ENCODE measurements at regions not wholly inside any gene's neighbourhood (a gene's known extent, or its start where the extent isn't known, plus 50 kb on each side); places are given as distances from the start of the nearest gene placed in this dataset.

- H3K27me3 ChIP-seq (ENCODE audit: control insufficient read depth in 1 of 2, insufficient read depth in 2 of 2, low read length in 2 of 2) = peaks cover 0 to 3% of the 10 kb centered on the region in 2 donors
- H3K27ac ChIP-seq (ENCODE audit: low read depth in 2 of 2, low read length in 1 of 2) = no peak overlapping the region
- no peaks in the 10 kb centered on the region for H3K9me3 ChIP-seq (ENCODE audit: control insufficient read depth in 2 of 2, insufficient read depth in 1 of 2, low read depth in 1 of 2, low read length in 1 of 2)
- H3K4me1 ChIP-seq (ENCODE audit: control insufficient read depth in 2 of 2, insufficient read depth in 2 of 2, low read length in 1 of 2) = no peaks in the 10 kb centered on the region
- no peaks in the 10 kb centered on the region for H3K36me3 ChIP-seq (ENCODE audit: control insufficient read depth in 2 of 2, insufficient read depth in 2 of 2, low read length in 1 of 2)
- WGBS, 2 donors = 71 to 74% methylated on average over 6 of the region's 6 CpGs
- H3K4me3 ChIP-seq (ENCODE audit: low read depth in 1 of 2, low read length in 2 of 2) = no peak overlapping the region
These were observed 72.1 kb upstream of the DISP3 start for GRCh38 chr1:11406845-11407244.

DNA sequence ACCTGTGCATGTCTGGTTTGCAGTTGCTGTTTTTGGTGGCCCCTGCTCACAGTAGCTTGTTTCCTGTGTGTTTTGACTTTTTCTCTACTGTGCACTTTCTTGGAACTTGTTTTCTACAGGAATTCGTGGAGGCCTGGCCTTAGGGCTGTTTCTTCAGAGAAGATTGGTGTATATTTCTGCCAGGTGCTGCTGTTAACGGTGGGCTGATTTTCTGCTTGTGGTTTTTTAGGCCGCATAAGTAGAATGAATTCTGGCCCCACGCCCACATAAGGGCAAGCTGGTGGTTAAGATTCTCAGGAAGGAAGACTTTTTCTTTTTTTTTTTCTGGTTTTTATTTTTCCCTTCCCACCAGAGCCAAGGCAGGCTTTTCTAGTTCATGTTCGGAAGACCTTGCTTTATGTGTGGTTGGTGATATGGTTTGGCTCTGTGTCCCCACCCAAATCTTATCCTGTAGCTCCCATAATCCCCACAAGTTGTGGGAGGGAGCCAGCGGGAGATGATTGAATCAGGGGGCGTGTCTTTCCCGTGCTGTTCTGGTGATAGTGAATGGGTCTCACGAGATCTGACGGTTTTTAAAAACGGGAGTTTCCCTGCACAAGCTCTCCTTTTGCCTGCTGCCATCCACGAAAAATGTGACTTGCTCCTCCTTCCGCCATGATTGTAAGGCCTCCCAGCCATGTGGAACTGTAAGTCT lies 71.5 kb upstream of the DISP3 start:
- WGBS, 2 donors = 48 to 63% methylated on average over 13 of the region's 13 CpGs
- Histone ChIP-seq H3K4me3 (ENCODE audit: low read depth in 1 of 2, low read length in 2 of 2) (no peak overlapping the region), H3K4me1 (ENCODE audit: control insufficient read depth in 2 of 2, insufficient read depth in 2 of 2, low read length in 1 of 2) (no peaks in the 10 kb centered on the region), H3K27me3 (ENCODE audit: control insufficient read depth in 1 of 2, insufficient read depth in 2 of 2, low read length in 2 of 2) (peaks cover 0 to 3% of the 10 kb centered on the region in 2 donors), H3K27ac (ENCODE audit: low read depth in 2 of 2, low read length in 1 of 2) (no peak overlapping the region), H3K36me3 (ENCODE audit: control insufficient read depth in 2 of 2, insufficient read depth in 2 of 2, low read length in 1 of 2) (no peaks in the 10 kb centered on the region), H3K9me3 (ENCODE audit: control insufficient read depth in 2 of 2, insufficient read depth in 1 of 2, low read depth in 1 of 2, low read length in 1 of 2) (no peaks in the 10 kb centered on the region)

GRCh38 chr1:11412141-11412540 lies 66.8 kb upstream of the DISP3 start:
- Histone ChIP-seq H3K27ac (ENCODE audit: low read depth in 2 of 2, low read length in 1 of 2) (no peak overlapping the region), H3K27me3 (ENCODE audit: control insufficient read depth in 1 of 2, insufficient read depth in 2 of 2, low read length in 2 of 2) (peaks cover 0 to 3% of the 10 kb centered on the region in 2 donors), H3K4me1 (ENCODE audit: control insufficient read depth in 2 of 2, insufficient read depth in 2 of 2, low read length in 1 of 2) (no peaks in the 10 kb centered on the region), H3K36me3 (ENCODE audit: control insufficient read depth in 2 of 2, insufficient read depth in 2 of 2, low read length in 1 of 2) (no peaks in the 10 kb centered on the region), H3K4me3 (ENCODE audit: low read depth in 1 of 2, low read length in 2 of 2) (no peak overlapping the region), H3K9me3 (ENCODE audit: control insufficient read depth in 2 of 2, insufficient read depth in 1 of 2, low read depth in 1 of 2, low read length in 1 of 2) (no peaks in the 10 kb centered on the region)
- 79 to 82% methylated on average over 3 of the region's 3 CpGs for whole genome bisulfite sequencing, 2 donors

DNA sequence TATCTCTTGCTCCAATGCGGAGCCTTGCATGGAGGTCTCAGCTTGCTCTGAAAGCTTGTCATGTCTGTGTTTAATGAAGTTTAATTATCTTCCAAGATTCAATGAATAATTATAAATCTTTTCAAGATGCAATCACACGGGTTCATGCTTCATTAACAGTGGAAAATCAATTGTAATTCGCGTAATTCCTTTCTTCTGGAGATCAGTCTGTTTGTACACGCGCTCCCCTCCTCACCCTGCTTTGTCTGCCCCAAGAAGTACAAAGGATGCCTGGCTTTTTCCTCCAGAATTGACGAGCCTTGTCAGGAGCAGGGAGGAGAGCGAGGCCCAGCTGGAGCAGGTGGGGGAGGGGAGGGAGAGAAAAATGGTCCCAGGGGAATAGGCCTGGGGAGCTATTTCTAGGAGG lies 65.0 kb upstream of the DISP3 start:
- Histone ChIP-seq H3K4me1 (ENCODE audit: control insufficient read depth in 2 of 2, insufficient read depth in 2 of 2, low read length in 1 of 2) (no peaks in the 10 kb centered on the region), H3K27ac (ENCODE audit: low read depth in 2 of 2, low read length in 1 of 2) (no peak overlapping the region), H3K9me3 (ENCODE audit: control insufficient read depth in 2 of 2, insufficient read depth in 1 of 2, low read depth in 1 of 2, low read length in 1 of 2) (no peaks in the 10 kb centered on the region), H3K4me3 (ENCODE audit: low read depth in 1 of 2, low read length in 2 of 2) (no peak overlapping the region), H3K27me3 (ENCODE audit: control insufficient read depth in 1 of 2, insufficient read depth in 2 of 2, low read length in 2 of 2) (peaks cover 0 to 3% of the 10 kb centered on the region in 2 donors), H3K36me3 (ENCODE audit: control insufficient read depth in 2 of 2, insufficient read depth in 2 of 2, low read length in 1 of 2) (no peaks in the 10 kb centered on the region)
- 25 to 40% methylated on average over 8 of the region's 8 CpGs for WGBS, 2 donors

- H3K27ac ChIP-seq (ENCODE audit: low read depth in 2 of 2, low read length in 1 of 2) = no peak overlapping the region
- H3K36me3 ChIP-seq (ENCODE audit: control insufficient read depth in 2 of 2, insufficient read depth in 2 of 2, low read length in 1 of 2) = no peaks in the 10 kb centered on the region
- no peaks in the 10 kb centered on the region for H3K4me1 ChIP-seq (ENCODE audit: control insufficient read depth in 2 of 2, insufficient read depth in 2 of 2, low read length in 1 of 2)
- H3K9me3 ChIP-seq (ENCODE audit: control insufficient read depth in 2 of 2, insufficient read depth in 1 of 2, low read depth in 1 of 2, low read length in 1 of 2) = no peaks in the 10 kb centered on the region
- no peak overlapping the region for H3K4me3 ChIP-seq (ENCODE audit: low read depth in 1 of 2, low read length in 2 of 2)
- peaks cover 0 to 3% of the 10 kb centered on the region in 2 donors for H3K27me3 ChIP-seq (ENCODE audit: control insufficient read depth in 1 of 2, insufficient read depth in 2 of 2, low read length in 2 of 2)
- 81% methylated on average over 19 of the region's 19 CpGs for WGBS, 2 donors
These were observed 63.9 kb upstream of the DISP3 start for GRCh38 chr1:11414926-11415538.

- peaks cover 0 to 3% of the 10 kb centered on the region in 2 donors for H3K27me3 ChIP-seq (ENCODE audit: control insufficient read depth in 1 of 2, insufficient read depth in 2 of 2, low read length in 2 of 2)
- no peaks in the 10 kb centered on the region for H3K4me1 ChIP-seq (ENCODE audit: control insufficient read depth in 2 of 2, insufficient read depth in 2 of 2, low read length in 1 of 2)
- H3K36me3 ChIP-seq (ENCODE audit: control insufficient read depth in 2 of 2, insufficient read depth in 2 of 2, low read length in 1 of 2) = no peaks in the 10 kb centered on the region
- no peak overlapping the region for H3K27ac ChIP-seq (ENCODE audit: low read depth in 2 of 2, low read length in 1 of 2)
- 48 to 53% methylated on average over 4 of the region's 4 CpGs for WGBS, 2 donors
- no peaks in the 10 kb centered on the region for H3K9me3 ChIP-seq (ENCODE audit: control insufficient read depth in 2 of 2, insufficient read depth in 1 of 2, low read depth in 1 of 2, low read length in 1 of 2)
- H3K4me3 ChIP-seq (ENCODE audit: low read depth in 1 of 2, low read length in 2 of 2) = no peak overlapping the region
These were observed 61.8 kb upstream of the DISP3 start for GRCh38 chr1:11417162-11417561.

GRCh38 chr1:11418056-11418455 lies 60.9 kb upstream of the DISP3 start:
- Histone ChIP-seq H3K9me3 (ENCODE audit: control insufficient read depth in 2 of 2, insufficient read depth in 1 of 2, low read depth in 1 of 2, low read length in 1 of 2) (no peaks in the 10 kb centered on the region), H3K27me3 (ENCODE audit: control insufficient read depth in 1 of 2, insufficient read depth in 2 of 2, low read length in 2 of 2) (peaks cover 0 to 3% of the 10 kb centered on the region in 2 donors), H3K36me3 (ENCODE audit: control insufficient read depth in 2 of 2, insufficient read depth in 2 of 2, low read length in 1 of 2) (no peaks in the 10 kb centered on the region), H3K27ac (ENCODE audit: low read depth in 2 of 2, low read length in 1 of 2) (no peak overlapping the region), H3K4me1 (ENCODE audit: control insufficient read depth in 2 of 2, insufficient read depth in 2 of 2, low read length in 1 of 2) (no peaks in the 10 kb centered on the region), H3K4me3 (ENCODE audit: low read depth in 1 of 2, low read length in 2 of 2) (no peak overlapping the region)
- WGBS, 2 donors = 77 to 83% methylated on average over 4 of the region's 4 CpGs

DNA sequence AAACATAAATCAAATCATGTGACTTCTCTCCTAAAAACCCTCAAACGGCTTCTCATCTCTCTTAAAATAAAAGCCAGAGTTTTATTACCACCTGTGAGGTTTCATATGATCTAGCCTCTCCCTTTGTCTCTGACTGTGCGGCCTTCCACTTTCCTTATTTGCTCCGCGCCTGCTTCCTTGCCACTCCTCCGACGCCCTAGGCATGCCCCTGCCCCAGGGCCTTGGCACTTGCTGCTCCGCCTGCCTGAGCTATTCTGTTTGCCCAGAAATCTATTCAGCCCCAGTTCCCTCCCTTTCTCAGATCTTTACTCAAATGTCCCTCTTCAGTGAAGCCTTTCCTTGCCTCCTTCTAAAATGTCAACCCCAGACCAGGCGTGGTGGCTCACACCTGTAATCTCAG lies 57.5 kb upstream of the DISP3 start:
- H3K27me3 ChIP-seq (ENCODE audit: control insufficient read depth in 1 of 2, insufficient read depth in 2 of 2, low read length in 2 of 2) = no peaks in the 10 kb centered on the region
- WGBS, 2 donors = 64 to 78% methylated on average over 8 of the region's 8 CpGs
- no peak overlapping the region for H3K4me3 ChIP-seq (ENCODE audit: low read depth in 1 of 2, low read length in 2 of 2)
- H3K27ac ChIP-seq (ENCODE audit: low read depth in 2 of 2, low read length in 1 of 2) = no peak overlapping the region
- no peaks in the 10 kb centered on the region for H3K9me3 ChIP-seq (ENCODE audit: control insufficient read depth in 2 of 2, insufficient read depth in 1 of 2, low read depth in 1 of 2, low read length in 1 of 2)
- H3K36me3 ChIP-seq (ENCODE audit: control insufficient read depth in 2 of 2, insufficient read depth in 2 of 2, low read length in 1 of 2) = no peaks in the 10 kb centered on the region
- H3K4me1 ChIP-seq (ENCODE audit: control insufficient read depth in 2 of 2, insufficient read depth in 2 of 2, low read length in 1 of 2) = no peaks in the 10 kb centered on the region

DNA sequence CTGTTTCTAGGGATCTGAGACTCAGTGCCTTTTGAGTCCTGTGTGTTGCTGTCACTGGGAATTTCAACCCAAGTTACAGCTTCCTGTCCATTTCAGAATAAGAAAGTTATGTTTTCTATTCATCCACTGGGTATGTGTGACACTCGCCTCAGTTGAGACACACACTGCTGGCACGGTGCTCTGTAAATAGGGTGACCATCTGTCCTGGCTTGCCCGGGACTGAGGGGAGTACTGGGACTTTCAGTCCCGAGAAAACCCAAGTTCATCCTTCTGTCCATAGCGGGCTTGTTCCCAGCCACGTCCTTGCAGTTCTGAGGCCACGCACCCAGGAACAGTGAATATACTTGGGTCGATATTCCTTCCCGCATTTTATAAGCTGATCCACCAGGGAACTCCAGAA lies 56.3 kb upstream of the DISP3 start:
- H3K27ac ChIP-seq (ENCODE audit: low read depth in 2 of 2, low read length in 1 of 2) = no peak overlapping the region
- H3K36me3 ChIP-seq (ENCODE audit: control insufficient read depth in 2 of 2, insufficient read depth in 2 of 2, low read length in 1 of 2) = no peaks in the 10 kb centered on the region
- H3K27me3 ChIP-seq (ENCODE audit: control insufficient read depth in 1 of 2, insufficient read depth in 2 of 2, low read length in 2 of 2) = no peaks in the 10 kb centered on the region
- no peaks in the 10 kb centered on the region for H3K4me1 ChIP-seq (ENCODE audit: control insufficient read depth in 2 of 2, insufficient read depth in 2 of 2, low read length in 1 of 2)
- no peak overlapping the region for H3K4me3 ChIP-seq (ENCODE audit: low read depth in 1 of 2, low read length in 2 of 2)
- no peaks in the 10 kb centered on the region for H3K9me3 ChIP-seq (ENCODE audit: control insufficient read depth in 2 of 2, insufficient read depth in 1 of 2, low read depth in 1 of 2, low read length in 1 of 2)
- 73 to 74% methylated on average over 9 of the region's 9 CpGs for WGBS, 2 donors

GRCh38 chr1:11426617-11427016 lies 52.3 kb upstream of the DISP3 start:
- Histone ChIP-seq H3K36me3 (ENCODE audit: control insufficient read depth in 2 of 2, insufficient read depth in 2 of 2, low read length in 1 of 2) (no peaks in the 10 kb centered on the region), H3K27ac (ENCODE audit: low read depth in 2 of 2, low read length in 1 of 2) (no peak overlapping the region), H3K4me3 (ENCODE audit: low read depth in 1 of 2, low read length in 2 of 2) (no peak overlapping the region), H3K9me3 (ENCODE audit: control insufficient read depth in 2 of 2, insufficient read depth in 1 of 2, low read depth in 1 of 2, low read length in 1 of 2) (no peaks in the 10 kb centered on the region), H3K27me3 (ENCODE audit: control insufficient read depth in 1 of 2, insufficient read depth in 2 of 2, low read length in 2 of 2) (no peaks in the 10 kb centered on the region), H3K4me1 (ENCODE audit: control insufficient read depth in 2 of 2, insufficient read depth in 2 of 2, low read length in 1 of 2) (no peaks in the 10 kb centered on the region)
- WGBS, 2 donors = 83 to 93% methylated on average over 4 of the region's 4 CpGs
